ENCODE measurements at regions not wholly inside any gene's neighbourhood (a gene's known extent, or its start where the extent isn't known, plus 50 kb on each side); places are given as distances from the start of the nearest gene placed in this dataset.
A peak's percentile ranks its signal among the peaks of the same experiment; 100 is the strongest.

GRCh38 chr12:127582074-127582473, 684.9 kb upstream of the TMEM132C start:
- DNase-seq (ENCODE audit: low read depth) = no peak
- Histone ChIP-seq H3K27me3 (ENCODE audit: control insufficient read depth, insufficient read depth, low read length) (no peaks in the 10 kb centered on the region), H3K4me3 (ENCODE audit: low read depth, low read length) (no peak overlapping the region), H3K36me3 (ENCODE audit: control insufficient read depth, insufficient read depth, low read length) (no peaks in the 10 kb centered on the region)
- POLR2A ChIA-PET = no interaction called here
- no peak for TF ChIP-seq CTCF (IDR thresholded peaks at IDR 0.05; ENCODE audit: insufficient read depth, low read depth, low read length)
- CTCF ChIA-PET = no interaction called here

GRCh38 chr12:127583041-127583440, 683.9 kb upstream of the TMEM132C start:
- H3K36me3 ChIP-seq (ENCODE audit: control insufficient read depth, insufficient read depth, low read length) = no peaks in the 10 kb centered on the region
- no peak for DNase-seq (ENCODE audit: low read depth)
- no peaks in the 10 kb centered on the region for H3K27me3 ChIP-seq (ENCODE audit: control insufficient read depth, insufficient read depth, low read length)
- CTCF ChIA-PET = interaction anchor here (0.9 to 1.4 kb wide), 2 partner anchors 13 to 22 kb away, joined by 3 to 4 read pairs; no protein-coding TSS in a partner anchor
- TF ChIP-seq CTCF (IDR thresholded peaks at IDR 0.05; ENCODE audit: insufficient read depth, low read depth, low read length) = no peak
- no peak overlapping the region for H3K4me3 ChIP-seq (ENCODE audit: low read depth, low read length)
- POLR2A ChIA-PET = no interaction called here

GRCh38 chr12:127588249-127588648, 678.7 kb upstream of the TMEM132C start:
- POLR2A ChIA-PET = no interaction called here
- H3K27me3 ChIP-seq (ENCODE audit: control insufficient read depth, insufficient read depth, low read length) = no peaks in the 10 kb centered on the region
- CTCF ChIA-PET = interaction anchor here (1.1 kb wide), 1 partner anchor 12 kb away, joined by 4 read pairs; no protein-coding TSS in a partner anchor
- H3K36me3 ChIP-seq (ENCODE audit: control insufficient read depth, insufficient read depth, low read length) = no peaks in the 10 kb centered on the region
- no peak for TF ChIP-seq CTCF (IDR thresholded peaks at IDR 0.05; ENCODE audit: insufficient read depth, low read depth, low read length)
- H3K4me3 ChIP-seq (ENCODE audit: low read depth, low read length) = no peak overlapping the region
- peak; percentile 76 for DNase-seq (ENCODE audit: low read depth)

GRCh38 chr12:127589541-127589940, 677.4 kb upstream of the TMEM132C start:
- ChIA-PET POLR2A (no interaction called here), CTCF (no interaction called here)
- no peaks in the 10 kb centered on the region for H3K27me3 ChIP-seq (ENCODE audit: control insufficient read depth, insufficient read depth, low read length)
- no peak for TF ChIP-seq CTCF (IDR thresholded peaks at IDR 0.05; ENCODE audit: insufficient read depth, low read depth, low read length)
- no peak for DNase-seq (ENCODE audit: low read depth)
- H3K36me3 ChIP-seq (ENCODE audit: control insufficient read depth, insufficient read depth, low read length) = no peaks in the 10 kb centered on the region
- H3K4me3 ChIP-seq (ENCODE audit: low read depth, low read length) = no peak overlapping the region

GRCh38 chr12:127590868-127591267, 676.1 kb upstream of the TMEM132C start:
- H3K36me3 ChIP-seq (ENCODE audit: control insufficient read depth, insufficient read depth, low read length) = no peaks in the 10 kb centered on the region
- no peak for DNase-seq (ENCODE audit: low read depth)
- CTCF ChIA-PET = no interaction called here
- H3K4me3 ChIP-seq (ENCODE audit: low read depth, low read length) = no peak overlapping the region
- POLR2A ChIA-PET = no interaction called here
- TF ChIP-seq CTCF (IDR thresholded peaks at IDR 0.05; ENCODE audit: insufficient read depth, low read depth, low read length) = no peak
- no peaks in the 10 kb centered on the region for H3K27me3 ChIP-seq (ENCODE audit: control insufficient read depth, insufficient read depth, low read length)
